HG03469 (cell line): ENCODE measurements at regions not wholly inside any gene's neighbourhood (a gene's known extent, or its start where the extent isn't known, plus 50 kb on each side); places are given as distances from the start of the nearest gene placed in this dataset.
"Not testable (repeated sequence)": the region's sequence is repeated elsewhere in the genome, so short reads cannot be mapped to it uniquely, and the experiment has no call there.

Experiments
- ATAC-seq: cut with Tn5 transposase; IDR thresholded peaks from one replicate; pipeline ENCODE4 v1.9.1; 2021; ENCODE audit warnings: mild to moderate bottlenecking, moderate library complexity, moderate number of reproducible peaks; ENCODE audit not compliant: unreplicated experiment

GRCh38 chr4:13980317-13981310 is 353.1 kb upstream of the BOD1L1 start:
- peak; percentile 60 for ATAC-seq

- ATAC-seq = no peak
Observed at GRCh38 chr4:13981499-13981898, 354.0 kb upstream of the BOD1L1 start.

GRCh38 chr4:13982010-13982409 is 354.5 kb upstream of the BOD1L1 start:
- ATAC-seq = no peak

GRCh38 chr4:13983189-13983790 is 355.8 kb upstream of the BOD1L1 start:
- no peak for ATAC-seq

GRCh38 chr4:13984991-13985800 is 357.7 kb upstream of the BOD1L1 start:
- ATAC-seq = no peak

GRCh38 chr4:13985837-13986236 is 358.3 kb upstream of the BOD1L1 start:
- no peak for ATAC-seq

GRCh38 chr4:13986548-13986947 is 359.0 kb upstream of the BOD1L1 start:
- no peak for ATAC-seq

GRCh38 chr4:13988353-13989305 is 361.1 kb upstream of the BOD1L1 start:
- no peak for ATAC-seq

GRCh38 chr4:13989501-13989900 is 362.0 kb upstream of the BOD1L1 start:
- no peak for ATAC-seq

GRCh38 chr4:13990596-13991589 is 363.4 kb upstream of the BOD1L1 start:
- ATAC-seq = no peak

- ATAC-seq = no peak
Observed at GRCh38 chr4:13992041-13992440, 364.5 kb upstream of the BOD1L1 start.

- no peak for ATAC-seq
Observed at GRCh38 chr4:13992975-13993520, 365.5 kb upstream of the BOD1L1 start.

GRCh38 chr4:13994016-13994415 is 366.5 kb upstream of the BOD1L1 start:
- ATAC-seq = no peak

- ATAC-seq = no peak
Observed at GRCh38 chr4:13998850-13999445, 371.4 kb upstream of the BOD1L1 start.

GRCh38 chr4:14000091-14000814 is 372.7 kb upstream of the BOD1L1 start:
- no peak for ATAC-seq

- ATAC-seq = not testable (repeated sequence)
Observed at GRCh38 chr4:14002331-14002730, 374.8 kb upstream of the BOD1L1 start.

GRCh38 chr4:14008494-14008893 is 381.0 kb upstream of the BOD1L1 start:
- ATAC-seq = peak; percentile 76
